ENCODE measurements at regions not wholly inside any gene's neighbourhood (a gene's known extent, or its start where the extent isn't known, plus 50 kb on each side); places are given as distances from the start of the nearest gene placed in this dataset.

- no peak overlapping the region for H3K4me3 ChIP-seq (ENCODE audit: control insufficient read depth, low read depth, low read length)
- no peak for DNase-seq (ENCODE audit: low read depth)
- TF ChIP-seq CTCF (IDR thresholded peaks at IDR 0.05; ENCODE audit: control insufficient read depth, insufficient read depth, low read depth, low read length, missing control alignments), result no peak
Measured at GRCh38 chr10:36624551-36625100, 500.8 kb upstream of the ANKRD30A start.

- H3K4me3 ChIP-seq (ENCODE audit: control insufficient read depth, low read depth, low read length), result no peak overlapping the region
- DNase-seq (ENCODE audit: low read depth), result no peak
- no peak for TF ChIP-seq CTCF (IDR thresholded peaks at IDR 0.05; ENCODE audit: control insufficient read depth, insufficient read depth, low read depth, low read length, missing control alignments)
Measured at GRCh38 chr10:36621346-36621745, 504.1 kb upstream of the ANKRD30A start.

GRCh38 chr10:36612436-36612835 is 513.0 kb upstream of the ANKRD30A start:
- no peak for DNase-seq (ENCODE audit: low read depth)
- TF ChIP-seq CTCF (IDR thresholded peaks at IDR 0.05; ENCODE audit: control insufficient read depth, insufficient read depth, low read depth, low read length, missing control alignments), result no peak

GRCh38 chr10:36608866-36609265 is 516.5 kb upstream of the ANKRD30A start:
- DNase-seq (ENCODE audit: low read depth), result no peak
- H3K4me3 ChIP-seq (ENCODE audit: control insufficient read depth, low read depth, low read length), result no peak overlapping the region
- TF ChIP-seq CTCF (IDR thresholded peaks at IDR 0.05; ENCODE audit: control insufficient read depth, insufficient read depth, low read depth, low read length, missing control alignments), result no peak

More at GRCh38 chr10:36612436-36612835, 513.0 kb upstream of the ANKRD30A start:
- H3K4me3 ChIP-seq (ENCODE audit: control insufficient read depth, low read depth, low read length), result no peak overlapping the region

GRCh38 chr10:36608251-36608650 is 517.1 kb upstream of the ANKRD30A start:
- no peak overlapping the region for H3K4me3 ChIP-seq (ENCODE audit: control insufficient read depth, low read depth, low read length)
- DNase-seq (ENCODE audit: low read depth), result no peak
- TF ChIP-seq CTCF (IDR thresholded peaks at IDR 0.05; ENCODE audit: control insufficient read depth, insufficient read depth, low read depth, low read length, missing control alignments), result no peak

GRCh38 chr10:36606234-36606839 is 519.1 kb upstream of the ANKRD30A start:
- no peak for TF ChIP-seq CTCF (IDR thresholded peaks at IDR 0.05; ENCODE audit: control insufficient read depth, insufficient read depth, low read depth, low read length, missing control alignments)
- no peak for DNase-seq (ENCODE audit: low read depth)
- H3K4me3 ChIP-seq (ENCODE audit: control insufficient read depth, low read depth, low read length), result no peak overlapping the region
